ENCODE measurements at regions not wholly inside any gene's neighbourhood (a gene's known extent, or its start where the extent isn't known, plus 50 kb on each side); places are given as distances from the start of the nearest gene placed in this dataset.

- H3K36me3 ChIP-seq, result no peaks in the 10 kb centered on the region
- no peaks in the 10 kb centered on the region for H3K4me1 ChIP-seq
- H3K27me3 ChIP-seq, result no peaks in the 10 kb centered on the region
- WGBS (ENCODE audit: insufficient coverage, low coverage, low lambda C conversion rate, missing lambda C conversion rate), result 40% methylated on average over 3 of the region's 13 CpGs
- ATAC-seq (peak; percentile 70 to 82 (median 80)), DNase-seq (peak; percentile 49 to 62 (median 60))
- no peaks in the 10 kb centered on the region for H3K9me3 ChIP-seq
- intact Hi-C loops (cut with DNase I), result no loop called here
- no peak for TF ChIP-seq CTCF (IDR thresholded peaks at IDR 0.05)
- no peak for TF ChIP-seq POLR2A (IDR thresholded peaks at IDR 0.05)
- no peak overlapping the region for H3K4me3 ChIP-seq
- H3K27ac ChIP-seq, result no peak overlapping the region
Observed at GRCh38 chr1:58922302-58923089, 138.6 kb upstream of the JUN start.

- Histone ChIP-seq H3K4me3 (no peak overlapping the region), H3K9me3 (no peaks in the 10 kb centered on the region), H3K4me1 (no peaks in the 10 kb centered on the region), H3K27me3 (no peaks in the 10 kb centered on the region), H3K36me3 (no peaks in the 10 kb centered on the region), H3K27ac (no peak overlapping the region)
- intact Hi-C loops (cut with DNase I), result no loop called here
- WGBS (ENCODE audit: insufficient coverage, low coverage, low lambda C conversion rate, missing lambda C conversion rate), result 89% methylated on average over 3 of the region's 3 CpGs
- TF ChIP-seq POLR2A (IDR thresholded peaks at IDR 0.05), result no peak
- no peak for TF ChIP-seq CTCF (IDR thresholded peaks at IDR 0.05)
- no peak for ATAC-seq
- no peak for DNase-seq
Observed at GRCh38 chr1:58923090-58923470, 139.2 kb upstream of the JUN start.

- intact Hi-C loops (cut with DNase I), result no loop called here
- no peak for ATAC-seq
- Histone ChIP-seq H3K9me3 (no peaks in the 10 kb centered on the region), H3K27ac (no peak overlapping the region), H3K4me1 (no peaks in the 10 kb centered on the region), H3K4me3 (no peak overlapping the region), H3K36me3 (no peaks in the 10 kb centered on the region), H3K27me3 (no peaks in the 10 kb centered on the region)
- no peak for DNase-seq
- TF ChIP-seq CTCF (IDR thresholded peaks at IDR 0.05) (no peak), POLR2A (IDR thresholded peaks at IDR 0.05) (no peak)
Observed at GRCh38 chr1:58924016-58924565, 140.2 kb upstream of the JUN start.

- intact Hi-C loops (cut with DNase I), result no loop called here
- WGBS (ENCODE audit: insufficient coverage, low coverage, low lambda C conversion rate, missing lambda C conversion rate), result 87% methylated on average over 4 of the region's 4 CpGs
- H3K4me3 ChIP-seq, result no peak overlapping the region
- H3K27ac ChIP-seq, result no peak overlapping the region
- H3K36me3 ChIP-seq, result no peaks in the 10 kb centered on the region
- no peaks in the 10 kb centered on the region for H3K27me3 ChIP-seq
- TF ChIP-seq CTCF (IDR thresholded peaks at IDR 0.05), result no peak
- TF ChIP-seq POLR2A (IDR thresholded peaks at IDR 0.05), result no peak
- ATAC-seq (no peak), DNase-seq (no peak)
- no peaks in the 10 kb centered on the region for H3K9me3 ChIP-seq
- H3K4me1 ChIP-seq, result no peaks in the 10 kb centered on the region
Observed at GRCh38 chr1:58924821-58925220, 141.0 kb upstream of the JUN start.
